SK-N-MC (cell line): ENCODE measurements at regions not wholly inside any gene's neighbourhood (a gene's known extent, or its start where the extent isn't known, plus 50 kb on each side); places are given as distances from the start of the nearest gene placed in this dataset.

ENCODE experiments used
- DNase-seq: peaks from one replicate; pipeline ENCODE4 v3.0.0-alpha.2; 2011; ENCODE audit warnings: low read depth, low spot score
- H3K27ac ChIP-seq: fragments of 200-600 bp; sonication (generic); 2 replicates; pipeline ENCODE4 v1.5.1; 2016; ENCODE audit warnings: mixed run types
- H3K36me3 ChIP-seq: fragments of 200-600 bp; sonication (generic); 2 replicates; pipeline ENCODE4 v1.6.1; 2017; ENCODE audit warnings: antibody characterized with exemption, low read length, mixed read lengths; ENCODE audit not compliant: insufficient read depth
- H3K4me3 ChIP-seq: fragments of 200-600 bp; sonication (generic); 2 replicates; pipeline ENCODE4 v1.5.1; 2016
- H3K9ac ChIP-seq: fragments of 200-600 bp; sonication (generic); 2 replicates; pipeline ENCODE4 v1.8.0; 2017; ENCODE audit warnings: mixed run types, mixed read lengths; ENCODE audit not compliant: insufficient read length
- H3K9me3 ChIP-seq: fragments of 200-600 bp; sonication (generic); 2 replicates; pipeline ENCODE4 v1.6.1; 2017; ENCODE audit warnings: low read depth, mild to moderate bottlenecking, antibody characterized with exemption, low read length, moderate library complexity, mixed read lengths
- EZH2 ChIP-seq: fragments of 200-600 bp; sonication (generic); IDR thresholded peaks from one replicate; pipeline ENCODE4 v1.6.1; 2017; ENCODE audit warnings: antibody characterized with exemption
- FOXP2 ChIP-seq: optimal IDR thresholded peaks from 2 replicates; pipeline ENCODE3; 2011; ENCODE audit warnings: mild to moderate bottlenecking, moderate library complexity; ENCODE audit not compliant: insufficient read depth; ENCODE audit errors: extremely low read length, control extremely low read depth
- POLR2AphosphoS5 ChIP-seq: IDR thresholded peaks from 2 replicates; pipeline ENCODE4 v1.6.1; 2012; ENCODE audit warnings: mild to moderate bottlenecking, low read depth, low read length, borderline replicate concordance

DNA sequence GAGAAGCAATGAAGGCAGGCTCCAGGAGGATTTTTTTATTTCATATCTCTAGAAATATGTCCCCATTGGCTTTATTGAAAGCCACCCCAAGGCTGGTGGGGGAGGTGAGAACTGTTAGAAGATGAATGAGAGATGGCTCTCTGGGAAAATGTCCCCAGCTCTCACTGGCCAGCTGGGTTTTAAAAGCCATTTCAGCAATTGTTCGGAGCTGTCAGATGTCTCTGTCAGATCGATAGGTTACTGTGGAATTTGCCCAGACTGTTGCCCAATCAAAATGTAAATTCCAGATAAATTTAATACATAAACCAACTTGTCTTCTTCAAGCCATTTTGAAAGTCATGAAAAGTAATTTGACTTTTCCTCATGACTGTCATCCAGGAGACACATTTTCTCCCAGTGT is 67.0 kb upstream of the BRINP1 start:
- Histone ChIP-seq H3K27ac (no peak overlapping the region), H3K9ac (no peak overlapping the region), H3K9me3 (no peaks in the 10 kb centered on the region), H3K4me3 (no peak overlapping the region), H3K36me3 (no peaks in the 10 kb centered on the region)
- TF ChIP-seq POLR2AphosphoS5, result no peak
- no peak for TF ChIP-seq EZH2
- no peak for TF ChIP-seq FOXP2
- DNase-seq, result no peak

DNA sequence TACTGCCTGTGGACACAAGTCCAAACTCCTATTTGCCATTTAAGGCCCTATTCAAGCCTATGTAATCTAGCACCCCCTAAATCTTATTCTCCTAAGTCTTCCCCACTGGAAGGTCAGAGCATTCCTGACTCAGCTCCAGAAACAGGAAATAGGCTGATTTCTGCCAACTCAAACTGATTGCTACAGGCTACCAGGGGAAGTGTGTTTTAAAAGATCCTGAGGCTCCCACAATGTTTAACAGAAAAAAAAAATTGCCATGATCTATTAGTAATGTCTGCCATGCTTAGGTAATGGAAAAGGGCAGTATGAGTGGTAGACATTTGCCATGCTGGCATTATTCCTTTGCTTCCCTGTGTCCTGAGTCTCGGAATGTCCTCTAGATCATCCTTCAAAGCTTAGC is 65.8 kb upstream of the BRINP1 start:
- H3K36me3 ChIP-seq, result no peaks in the 10 kb centered on the region
- no peak for DNase-seq
- no peak for TF ChIP-seq POLR2AphosphoS5
- no peak for TF ChIP-seq FOXP2
- TF ChIP-seq EZH2, result no peak
- no peak overlapping the region for H3K4me3 ChIP-seq
- no peak overlapping the region for H3K27ac ChIP-seq
- H3K9ac ChIP-seq, result no peak overlapping the region
- no peaks in the 10 kb centered on the region for H3K9me3 ChIP-seq

DNA sequence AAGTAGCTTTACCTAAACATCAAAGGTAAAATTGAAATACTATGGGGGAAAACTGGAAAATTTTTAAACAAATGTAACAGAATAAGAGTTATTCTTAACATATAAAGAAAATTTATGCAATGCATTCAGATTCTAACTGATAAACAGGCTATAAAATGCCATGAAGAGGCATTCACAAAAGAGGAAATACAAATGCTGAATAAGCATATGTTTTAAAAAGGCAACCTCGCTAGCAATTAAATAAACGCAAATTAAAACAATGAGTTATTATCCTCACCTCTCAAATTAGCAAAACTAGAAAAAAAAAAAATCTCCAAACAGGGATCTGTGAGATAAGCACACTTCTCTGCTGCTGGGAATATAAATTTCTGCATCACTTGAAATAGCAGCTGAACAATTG is 63.2 kb upstream of the BRINP1 start:
- Histone ChIP-seq H3K36me3 (no peaks in the 10 kb centered on the region), H3K9me3 (no peaks in the 10 kb centered on the region)
- DNase-seq, result peak; percentile 30

DNA sequence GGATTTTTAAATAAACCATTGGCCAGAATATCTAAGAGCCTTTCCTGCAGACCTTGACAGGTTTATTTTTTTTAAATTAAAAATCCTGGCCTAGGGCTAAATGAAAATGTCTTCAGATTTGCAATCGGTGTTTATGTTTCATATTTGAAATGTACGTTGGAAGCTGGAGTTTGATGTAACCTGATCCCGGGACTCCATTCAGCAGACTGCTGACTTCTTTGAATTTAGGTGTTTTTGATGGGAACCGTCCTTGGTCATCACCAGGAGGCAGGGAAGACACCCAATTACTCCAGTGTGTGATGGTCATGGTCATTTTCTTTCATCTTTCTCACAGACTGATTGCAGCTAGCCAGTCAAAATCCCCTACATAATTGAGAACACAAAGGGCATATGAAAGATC is 60.1 kb upstream of the BRINP1 start:
- no peak for DNase-seq

More for the DNA sequence above, 63.2 kb upstream of the BRINP1 start:
- Histone ChIP-seq H3K4me3 (no peak overlapping the region), H3K27ac (peak overlapping the region; percentile 4; the same call in 1 of the 2 replicates), H3K9ac (no peak overlapping the region)
- no peak for TF ChIP-seq FOXP2
- TF ChIP-seq POLR2AphosphoS5, result no peak; the same call in 1 of the 2 replicates
- TF ChIP-seq EZH2, result no peak

DNA sequence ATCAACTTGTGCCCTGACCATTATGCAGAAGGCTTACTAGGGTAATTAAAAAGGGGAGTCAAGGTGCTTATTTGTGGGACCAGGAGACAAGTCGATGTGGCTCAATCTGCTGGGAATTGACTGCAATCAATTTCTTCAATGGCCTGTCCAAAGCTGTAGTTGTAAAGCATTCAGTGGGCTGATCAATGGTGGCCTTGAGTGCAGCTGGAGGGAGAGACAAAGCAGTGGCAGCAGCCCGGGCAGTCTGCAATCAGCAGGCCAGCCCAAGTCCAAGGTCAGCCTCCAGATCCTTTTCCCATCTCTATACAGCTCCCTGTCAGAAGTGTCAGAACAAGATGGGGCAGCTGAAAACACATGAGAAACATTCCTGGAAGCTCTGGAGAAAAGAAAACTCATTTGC is 51.0 kb upstream of the BRINP1 start:
- TF ChIP-seq FOXP2, result no peak
- TF ChIP-seq EZH2, result no peak
- no peak for TF ChIP-seq POLR2AphosphoS5
- H3K9me3 ChIP-seq, result no peaks in the 10 kb centered on the region
- no peak for DNase-seq
- H3K27ac ChIP-seq, result no peak overlapping the region
- no peak overlapping the region for H3K4me3 ChIP-seq
- no peak overlapping the region for H3K9ac ChIP-seq
- no peaks in the 10 kb centered on the region for H3K36me3 ChIP-seq

More for the DNA sequence above, 60.1 kb upstream of the BRINP1 start:
- Histone ChIP-seq H3K36me3 (no peaks in the 10 kb centered on the region), H3K9ac (no peak overlapping the region), H3K27ac (no peak overlapping the region), H3K4me3 (peak overlapping the region; percentile 12; the same call in 1 of the 2 replicates), H3K9me3 (no peaks in the 10 kb centered on the region)
- TF ChIP-seq EZH2, result no peak
- no peak for TF ChIP-seq FOXP2
- TF ChIP-seq POLR2AphosphoS5, result no peak
